Mesodermal cell (in vitro differentiated cells): ENCODE measurements at regions not wholly inside any gene's neighbourhood (a gene's known extent, or its start where the extent isn't known, plus 50 kb on each side); places are given as distances from the start of the nearest gene placed in this dataset.
A peak's percentile ranks its signal among the peaks of the same experiment; 100 is the strongest.

Source experiments
- H3K27ac ChIP-seq: 2 replicates; pipeline ENCODE4 v1.7.0; 2013; ENCODE audit warnings: mild to moderate bottlenecking, low read depth, low read length, moderate library complexity; ENCODE audit not compliant: severe bottlenecking
- H3K36me3 ChIP-seq: 2 replicates; pipeline ENCODE4 v1.7.1; 2013; ENCODE audit warnings: mild to moderate bottlenecking, low read length, moderate library complexity; ENCODE audit not compliant: control insufficient read depth, insufficient read depth
- H3K4me1 ChIP-seq: one replicate; pipeline ENCODE4 v1.7.1; 2013; ENCODE audit warnings: mild to moderate bottlenecking, low read length; ENCODE audit not compliant: insufficient read depth, control insufficient read depth, poor library complexity, severe bottlenecking
- H3K4me3 ChIP-seq: 2 replicates; pipeline ENCODE4 v1.7.0; 2013; ENCODE audit warnings: low read length, control low read depth, mild to moderate bottlenecking; ENCODE audit not compliant: insufficient read depth, poor library complexity, severe bottlenecking; ENCODE audit errors: extremely low read depth
- H3K9me3 ChIP-seq: 2 replicates; pipeline ENCODE4 v1.7.1; 2013; ENCODE audit warnings: mild to moderate bottlenecking, low read length, moderate library complexity; ENCODE audit not compliant: control insufficient read depth
- WGBS, 2 experiments: methylation state at CpG; one replicate each; pipeline ENCODE4 v1.1.5; 2013; ENCODE audit warnings: missing lambda C conversion rate in 2 of 2; ENCODE audit not compliant: insufficient coverage in 2 of 2; 5-methylcytosine and 5-hydroxymethylcytosine counted together

DNA sequence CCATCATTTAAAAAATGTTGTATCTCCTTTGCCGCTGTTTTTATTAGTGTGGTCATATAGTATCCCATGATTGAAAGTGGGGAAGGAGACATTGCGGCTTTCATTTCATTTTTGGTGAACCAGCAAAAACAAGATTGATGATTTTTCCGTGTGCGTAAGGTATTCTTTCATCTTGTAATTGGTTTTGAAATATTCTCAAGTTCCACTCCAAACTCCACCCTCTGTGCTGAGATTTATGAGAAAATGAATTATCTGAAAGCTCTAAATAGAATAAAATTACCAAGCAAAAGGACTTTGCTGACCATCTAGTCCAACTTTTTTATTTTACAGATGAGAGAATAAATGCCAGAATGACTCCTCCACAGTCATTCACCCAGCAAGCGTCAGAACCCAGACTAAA lies 103.1 kb upstream of the MPDZ start:
- Histone ChIP-seq H3K9me3 (no peaks in the 10 kb centered on the region), H3K4me1 (no peaks in the 10 kb centered on the region), H3K4me3 (no peak overlapping the region), H3K27ac (no peak overlapping the region), H3K36me3 (no peaks in the 10 kb centered on the region)
- 92 to 100% methylated on average over 1 to 2 of the region's 5 CpGs for WGBS, 2 experiments

DNA sequence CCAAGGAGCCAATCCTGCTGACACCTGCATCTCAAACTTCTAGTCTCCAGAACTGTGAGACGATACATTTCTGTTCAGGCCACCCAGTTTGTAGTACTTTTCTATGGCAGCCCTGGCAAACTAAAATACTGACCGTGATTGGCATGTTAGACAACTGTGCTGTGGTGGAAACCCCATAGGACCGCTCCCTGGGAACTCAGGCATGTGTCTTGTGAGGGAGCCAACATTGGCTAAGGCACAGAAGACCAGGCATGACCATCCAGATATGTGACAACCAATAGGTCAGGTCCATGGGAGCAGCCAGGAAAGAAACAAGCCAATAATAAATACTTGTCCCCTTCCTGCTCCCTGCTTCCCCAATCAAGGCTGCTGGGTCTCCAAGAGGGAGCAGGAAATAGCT lies 101.4 kb upstream of the MPDZ start:
- 88 to 89% methylated on average over 3 of the region's 3 CpGs for WGBS, 2 experiments
- H3K36me3 ChIP-seq: no peaks in the 10 kb centered on the region
- no peaks in the 10 kb centered on the region for H3K4me1 ChIP-seq
- no peak overlapping the region for H3K4me3 ChIP-seq
- H3K27ac ChIP-seq: no peak overlapping the region
- H3K9me3 ChIP-seq: no peaks in the 10 kb centered on the region

DNA sequence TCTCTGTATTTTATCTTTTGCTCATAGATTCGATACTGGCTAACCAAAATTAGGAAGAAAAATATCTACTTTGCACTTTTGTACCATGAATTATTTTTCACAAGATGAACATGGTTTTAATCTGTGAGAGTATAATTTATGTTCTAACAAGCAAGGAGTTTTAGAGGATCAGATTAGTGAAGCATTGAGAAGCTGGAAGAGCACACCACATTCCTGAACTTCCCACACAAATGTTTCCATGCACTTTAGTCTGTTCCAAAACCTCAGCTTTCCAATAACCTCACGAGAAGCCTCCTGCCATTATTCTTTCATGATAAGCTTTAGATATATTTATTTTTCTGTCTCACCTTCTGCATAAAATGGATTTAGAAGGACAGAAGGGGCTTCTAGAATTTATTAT lies 98.7 kb upstream of the MPDZ start:
- no peaks in the 10 kb centered on the region for H3K9me3 ChIP-seq
- WGBS, 2 experiments: no CpG with 5 or more reads among the region's 2 CpGs

DNA sequence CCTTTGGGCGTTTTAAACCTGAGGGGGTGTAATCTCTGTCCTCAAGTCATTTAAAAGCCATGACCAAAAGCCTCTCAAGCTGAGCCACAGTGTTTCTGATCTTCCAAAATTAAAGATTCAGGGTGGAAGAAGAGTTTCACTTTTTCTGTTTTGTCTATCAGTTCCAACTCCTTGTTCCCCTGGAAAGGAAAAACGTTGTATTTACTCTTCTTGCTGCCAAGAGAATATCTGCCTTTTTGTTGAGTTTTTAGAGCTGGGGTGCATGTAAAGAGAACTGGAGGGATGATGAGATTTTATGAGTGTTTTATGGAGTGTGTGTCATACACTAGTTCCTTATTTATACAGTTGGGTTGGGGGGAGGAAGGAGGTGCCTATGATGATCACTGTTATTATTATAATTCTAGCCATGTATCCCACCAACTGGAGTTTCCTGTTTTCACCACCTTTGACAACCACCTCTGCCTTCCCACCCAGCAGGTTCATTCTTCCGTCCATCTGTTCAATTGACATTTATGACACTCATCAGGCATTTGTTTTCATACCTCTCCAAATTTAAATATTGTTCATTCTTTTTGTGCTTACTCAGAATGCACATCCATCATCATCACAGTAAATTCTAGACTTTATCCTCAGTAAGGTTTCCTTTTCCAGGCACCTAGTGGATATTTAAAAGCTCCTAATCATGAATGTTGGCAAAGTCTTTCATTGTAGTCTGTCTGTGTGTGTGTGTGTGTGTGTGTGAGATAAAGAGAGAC lies 97.9 kb upstream of the MPDZ start:
- WGBS, 2 experiments: 90 to 100% methylated on average over 1 to 2 of the region's 3 CpGs
- Histone ChIP-seq H3K9me3 (no peaks in the 10 kb centered on the region), H3K36me3 (no peaks in the 10 kb centered on the region), H3K27ac (no peak overlapping the region), H3K4me1 (no peaks in the 10 kb centered on the region), H3K4me3 (no peak overlapping the region)

More for the DNA sequence above, 98.7 kb upstream of the MPDZ start:
- H3K4me3 ChIP-seq: no peak overlapping the region
- no peaks in the 10 kb centered on the region for H3K36me3 ChIP-seq
- H3K4me1 ChIP-seq: no peaks in the 10 kb centered on the region
- H3K27ac ChIP-seq: no peak overlapping the region

DNA sequence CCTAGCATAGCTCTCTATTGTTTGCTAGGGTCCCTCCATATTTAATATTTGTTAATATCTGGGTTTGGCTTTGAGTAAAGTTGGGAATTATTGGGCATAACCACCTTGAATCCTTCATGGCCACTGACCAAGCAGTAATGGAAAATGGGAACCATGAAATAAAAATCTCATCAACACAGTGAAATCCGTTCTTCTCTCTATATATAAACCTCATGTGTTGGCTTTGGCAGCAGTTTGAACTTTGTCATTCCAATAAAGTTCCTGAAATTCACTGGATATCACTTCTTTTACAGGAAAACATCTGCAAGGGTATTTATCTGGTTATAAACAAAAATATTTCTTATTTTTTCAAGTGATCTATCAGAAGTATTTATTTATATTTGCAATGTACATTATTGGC lies 93.0 kb upstream of the MPDZ start:
- Histone ChIP-seq H3K9me3 (no peaks in the 10 kb centered on the region), H3K27ac (no peak overlapping the region), H3K36me3 (no peaks in the 10 kb centered on the region), H3K4me1 (no peaks in the 10 kb centered on the region), H3K4me3 (no peak overlapping the region)
- no CpG with 5 or more reads among the region's 1 CpG for WGBS, 2 experiments

DNA sequence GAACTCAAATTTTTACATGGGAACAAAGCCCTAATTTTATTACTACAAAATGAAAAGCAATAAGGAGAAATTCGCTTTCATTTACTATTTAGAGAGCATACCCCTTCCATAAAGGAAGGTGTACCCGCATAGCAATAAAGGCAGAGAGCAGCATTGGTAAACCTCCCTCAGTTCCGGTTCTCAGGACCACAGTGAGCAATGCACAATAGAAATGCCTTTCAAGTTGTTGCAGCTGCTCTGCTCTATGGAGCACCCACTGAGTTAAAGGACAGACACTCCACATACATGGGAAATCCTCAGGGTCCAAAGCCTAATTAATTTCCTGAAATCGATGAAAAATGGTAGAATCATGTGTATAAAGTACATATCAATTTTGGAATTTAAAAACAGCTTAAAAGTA lies 89.9 kb upstream of the MPDZ start:
- WGBS, 2 experiments: 38 to 61% methylated on average over 1 to 2 of the region's 4 CpGs
- H3K4me1 ChIP-seq: no peaks in the 10 kb centered on the region
- no peak overlapping the region for H3K27ac ChIP-seq
- H3K9me3 ChIP-seq: no peaks in the 10 kb centered on the region
- H3K36me3 ChIP-seq: no peaks in the 10 kb centered on the region
- no peak overlapping the region for H3K4me3 ChIP-seq

DNA sequence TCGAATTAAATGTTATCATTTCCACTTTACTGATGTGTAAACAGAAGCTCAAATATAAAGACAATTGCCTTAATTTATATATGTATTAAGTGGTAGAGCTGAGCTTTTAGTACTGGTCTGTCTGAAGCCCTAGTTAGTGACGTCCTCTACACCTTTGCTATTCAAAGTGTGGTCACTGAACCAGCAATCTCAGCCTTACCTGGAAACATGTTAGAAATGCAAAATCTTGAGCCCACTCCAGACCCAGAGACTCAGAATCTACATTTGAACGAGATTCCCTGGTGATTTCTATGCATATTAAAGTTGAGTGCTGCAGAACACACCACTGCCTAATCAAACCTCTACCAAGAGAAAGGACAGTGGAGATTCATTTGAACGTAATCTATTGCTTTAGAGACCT lies 88.3 kb upstream of the MPDZ start:
- Histone ChIP-seq H3K9me3 (no peaks in the 10 kb centered on the region), H3K36me3 (no peaks in the 10 kb centered on the region), H3K4me1 (no peaks in the 10 kb centered on the region), H3K27ac (no peak overlapping the region), H3K4me3 (no peak overlapping the region)
- WGBS, 2 experiments: 60 to 89% methylated on average over 1 of the region's 4 CpGs

DNA sequence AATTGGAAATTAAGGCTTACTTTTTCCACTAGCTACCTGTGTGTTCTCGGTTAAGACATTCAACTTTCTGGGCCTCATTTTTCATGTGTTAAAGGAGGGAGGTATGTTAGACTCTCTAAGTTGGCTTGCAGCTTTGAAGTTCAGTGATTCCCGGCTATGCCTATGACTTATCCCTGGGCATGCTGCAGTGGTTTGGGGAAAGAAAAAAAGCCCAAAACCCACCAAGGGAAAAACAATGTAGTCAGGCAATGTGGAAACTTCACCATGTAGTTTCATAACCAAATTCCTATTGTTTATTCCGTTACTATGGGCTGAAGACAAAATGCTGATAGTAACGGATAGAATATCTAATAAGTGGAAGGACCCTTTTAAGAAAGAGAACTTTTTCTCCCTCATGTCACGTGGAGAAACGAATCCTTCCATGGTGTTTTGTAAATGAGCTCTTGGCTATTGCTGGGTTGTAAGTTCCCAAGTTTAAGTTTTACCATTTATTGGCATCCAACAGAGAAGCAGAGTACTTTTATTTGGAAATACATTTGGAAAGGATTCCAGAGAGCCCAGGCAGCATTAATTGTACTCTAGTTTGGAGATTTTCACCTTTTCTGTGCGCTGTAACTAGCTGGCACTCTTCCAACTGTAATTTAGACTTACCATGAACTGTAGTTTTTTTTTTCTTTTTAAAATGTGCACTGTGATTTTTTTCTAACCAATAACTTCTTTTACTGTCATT lies 84.9 kb upstream of the MPDZ start:
- H3K27ac ChIP-seq: no peak overlapping the region
- H3K36me3 ChIP-seq: no peaks in the 10 kb centered on the region
- H3K4me1 ChIP-seq: peaks cover 10% of the 10 kb centered on the region
- H3K4me3 ChIP-seq: no peak overlapping the region
- WGBS, 2 experiments: 75 to 94% methylated on average over 2 to 4 of the region's 7 CpGs
- no peaks in the 10 kb centered on the region for H3K9me3 ChIP-seq

DNA sequence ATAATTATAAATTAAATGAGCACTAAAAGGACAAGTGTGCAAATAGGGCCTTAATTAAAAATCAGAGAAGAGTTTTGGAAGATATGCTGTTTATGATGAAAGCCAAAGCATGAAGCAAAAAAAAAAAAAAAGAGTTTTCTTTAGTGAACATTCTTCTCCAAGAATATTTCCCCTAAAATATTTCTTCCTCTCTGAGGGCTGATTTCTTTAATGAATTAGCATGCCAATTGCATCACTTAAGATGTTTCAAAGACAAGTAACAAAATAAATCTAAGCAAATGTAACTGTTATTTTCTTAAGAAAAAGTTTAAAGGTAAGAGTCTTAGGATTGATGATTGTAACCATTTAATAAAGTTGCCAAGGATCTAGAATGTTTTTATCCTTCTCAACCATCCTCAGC lies 81.6 kb upstream of the MPDZ start:
- H3K4me1 ChIP-seq: peaks cover 26% of the 10 kb centered on the region
- no peaks in the 10 kb centered on the region for H3K36me3 ChIP-seq
- no peaks in the 10 kb centered on the region for H3K9me3 ChIP-seq
- H3K4me3 ChIP-seq: no peak overlapping the region
- no peak overlapping the region for H3K27ac ChIP-seq

DNA sequence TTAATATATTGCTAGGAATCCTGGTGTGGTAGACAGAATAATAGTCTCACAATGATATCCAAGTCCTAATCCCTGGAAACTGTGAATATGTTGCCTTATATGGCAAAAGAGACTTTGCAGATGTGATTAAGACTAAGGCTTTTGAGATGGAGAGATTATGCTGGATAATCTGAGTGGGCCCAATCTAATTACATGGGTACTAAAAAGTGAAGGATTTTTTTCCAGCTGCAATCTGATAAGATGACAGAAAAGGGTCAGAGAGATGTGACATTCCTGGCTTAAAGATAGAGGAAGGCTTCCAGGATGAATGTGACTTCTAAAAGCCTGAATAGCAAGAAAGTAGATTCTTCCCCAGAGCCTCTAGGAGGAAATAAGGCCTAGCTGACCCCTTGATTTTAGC lies 80.7 kb upstream of the MPDZ start:
- Histone ChIP-seq H3K4me1 (peaks cover 26% of the 10 kb centered on the region), H3K4me3 (no peak overlapping the region), H3K9me3 (no peaks in the 10 kb centered on the region), H3K36me3 (no peaks in the 10 kb centered on the region), H3K27ac (peak overlapping the region; percentile 6)

DNA sequence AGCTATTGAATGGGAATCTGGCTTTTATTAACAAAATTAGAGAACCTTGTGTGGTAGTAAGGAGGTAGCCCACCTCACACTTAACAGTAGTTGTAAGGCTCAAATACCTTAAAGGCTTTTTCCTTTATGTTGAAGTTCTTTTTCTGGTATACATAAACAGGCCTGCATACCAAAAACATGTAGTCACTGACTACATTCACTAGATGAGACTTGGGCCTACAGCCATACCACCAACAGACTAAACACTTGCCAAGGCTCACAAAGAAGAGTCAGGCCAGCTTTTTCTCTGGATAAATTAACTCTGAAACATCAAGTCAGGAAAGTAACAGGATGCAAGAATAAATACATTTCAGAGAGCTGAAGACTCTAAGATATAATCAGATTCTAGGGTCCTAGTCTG lies 78.6 kb upstream of the MPDZ start:
- no peaks in the 10 kb centered on the region for H3K9me3 ChIP-seq
- peaks cover 26% of the 10 kb centered on the region for H3K4me1 ChIP-seq
- H3K27ac ChIP-seq: peak overlapping the region; percentile 75
- no peaks in the 10 kb centered on the region for H3K36me3 ChIP-seq
- no peak overlapping the region for H3K4me3 ChIP-seq
